ENCODE measurements at regions not wholly inside any gene's neighbourhood (a gene's known extent, or its start where the extent isn't known, plus 50 kb on each side); places are given as distances from the start of the nearest gene placed in this dataset.
"Not testable (repeated sequence)": the region's sequence is repeated elsewhere in the genome, so short reads cannot be mapped to it uniquely, and the experiment has no call there.

- no peak for DNase-seq
These were observed 454.7 kb downstream of the SQOR start for GRCh38 chr15:46089467-46089935.

DNA sequence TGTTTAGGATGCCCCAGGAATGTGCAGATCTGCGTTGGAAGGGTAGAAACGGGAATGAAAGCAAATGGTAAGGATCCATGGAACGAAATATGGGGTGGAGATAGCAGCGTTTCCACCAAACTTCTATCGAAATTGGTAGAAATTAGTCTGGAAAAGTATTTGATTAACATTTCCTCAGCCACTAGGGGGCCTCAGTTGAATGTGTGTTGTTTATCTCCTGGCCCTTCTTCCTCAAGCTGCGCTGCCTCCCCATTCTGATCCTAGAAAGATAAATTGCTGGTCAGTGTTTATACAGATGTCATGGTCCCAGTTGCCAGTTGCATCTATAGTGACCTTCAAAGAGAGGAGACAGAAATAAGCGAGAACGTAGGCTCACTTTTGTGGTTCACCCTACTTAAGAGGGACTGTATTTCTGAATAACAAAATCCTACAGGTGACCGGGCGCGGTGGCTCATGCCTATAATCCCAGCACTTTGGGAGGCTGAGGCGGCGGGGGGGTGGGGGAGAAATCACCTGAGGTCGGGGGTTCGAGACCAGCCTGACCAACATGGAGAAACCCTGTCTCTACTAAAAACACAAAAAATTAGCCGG lies 457.1 kb downstream of the SQOR start:
- DNase-seq, result peak in 5 of 58 donors; percentile 0 to 6 (median 2)

DNA sequence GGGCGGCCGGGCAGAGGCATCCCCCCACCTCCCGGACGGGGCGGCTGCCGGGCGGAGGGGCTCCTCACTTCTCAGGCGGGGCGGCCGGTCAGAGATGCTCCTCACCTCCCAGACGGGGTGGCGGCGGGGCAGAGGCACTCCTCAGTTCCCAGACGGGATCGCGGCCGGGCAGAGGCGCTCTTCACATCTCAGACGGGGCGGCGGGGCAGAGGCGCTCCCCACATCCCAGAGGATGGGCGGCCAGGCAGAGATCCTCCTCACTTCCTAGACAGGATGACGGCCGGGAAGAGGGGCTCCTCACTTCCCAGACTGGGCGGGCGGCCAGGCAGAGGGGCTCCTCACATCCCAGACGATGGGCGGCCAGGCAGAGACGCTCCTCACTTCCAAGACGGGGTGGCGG lies 463.2 kb downstream of the SQOR start:
- not testable (repeated sequence) for DNase-seq

DNA sequence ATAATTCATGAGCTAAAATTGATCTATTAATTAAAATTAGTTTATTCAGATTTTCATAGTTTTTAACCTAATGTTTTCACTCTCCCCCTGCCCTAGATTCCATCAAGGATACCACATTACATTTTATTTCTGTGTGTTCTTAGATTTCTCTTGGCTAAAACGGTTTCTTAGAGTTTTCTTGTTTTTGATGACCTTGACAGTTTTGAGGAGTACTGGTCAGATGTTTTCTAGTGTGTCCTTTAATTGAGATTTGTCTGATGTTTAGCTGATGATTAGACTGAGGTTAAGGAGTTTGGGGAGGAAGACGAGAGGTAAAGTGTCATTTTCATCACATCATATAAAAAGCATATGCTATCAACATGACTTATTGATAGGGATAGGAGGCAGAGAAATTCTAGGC lies 475.9 kb downstream of the SQOR start:
- no peak for DNase-seq

DNA sequence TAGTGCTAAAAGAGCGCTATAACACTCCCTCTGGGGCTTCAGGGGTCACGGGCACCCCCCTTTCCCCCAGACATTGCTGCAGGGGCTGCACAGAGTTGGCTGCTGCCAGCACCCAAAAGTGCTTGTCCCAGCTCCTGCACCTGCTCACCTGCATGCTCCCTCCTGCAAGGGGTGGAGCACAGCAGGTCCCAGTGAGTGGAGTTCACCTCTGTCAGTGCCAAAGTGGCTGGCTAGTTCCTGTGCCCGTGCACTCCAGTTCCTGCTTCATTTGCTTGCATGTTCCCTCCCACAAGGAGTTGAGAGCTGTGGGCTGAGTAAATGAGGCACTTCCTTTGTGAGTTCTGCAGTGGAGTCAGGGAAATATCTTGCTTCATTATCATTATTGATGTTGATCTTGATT lies 476.9 kb downstream of the SQOR start:
- no peak for DNase-seq

- no peak for DNase-seq
These were observed 482.2 kb downstream of the SQOR start for GRCh38 chr15:46117071-46117470.

- DNase-seq, result no peak
These were observed 485.9 kb downstream of the SQOR start for GRCh38 chr15:46120713-46121112.

DNA sequence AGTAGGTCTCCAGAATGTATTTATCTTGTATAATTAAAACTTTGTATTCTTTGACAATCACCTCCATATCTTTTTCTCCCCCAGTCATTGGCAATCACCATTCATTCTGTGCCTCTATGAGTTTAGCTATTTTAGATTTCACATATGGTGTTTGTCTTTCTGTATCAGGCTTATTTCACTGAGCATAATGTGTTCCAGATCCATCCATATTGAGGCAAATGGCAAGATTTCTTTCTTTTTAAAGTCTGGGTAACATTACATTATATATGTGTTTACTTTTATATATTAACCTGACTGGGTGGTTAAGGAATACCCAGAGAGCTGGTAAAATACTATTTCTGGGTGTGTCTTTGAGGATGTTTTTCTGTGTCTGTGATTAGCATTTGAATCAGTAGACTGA lies 486.6 kb downstream of the SQOR start:
- no peak for DNase-seq

GRCh38 chr15:46126581-46126980 lies 491.8 kb downstream of the SQOR start:
- no peak for DNase-seq

- no peak for DNase-seq
These were observed 492.6 kb downstream of the SQOR start for GRCh38 chr15:46127361-46127874.

- DNase-seq, result no peak
These were observed 494.3 kb downstream of the SQOR start for GRCh38 chr15:46129145-46129544.

GRCh38 chr15:46131876-46132275 lies 497.0 kb downstream of the SQOR start:
- no peak for DNase-seq

GRCh38 chr15:46137443-46137842 lies 502.6 kb downstream of the SQOR start:
- DNase-seq, result no peak

- DNase-seq, result no peak
These were observed 511.2 kb downstream of the SQOR start for GRCh38 chr15:46146002-46146401.

DNA sequence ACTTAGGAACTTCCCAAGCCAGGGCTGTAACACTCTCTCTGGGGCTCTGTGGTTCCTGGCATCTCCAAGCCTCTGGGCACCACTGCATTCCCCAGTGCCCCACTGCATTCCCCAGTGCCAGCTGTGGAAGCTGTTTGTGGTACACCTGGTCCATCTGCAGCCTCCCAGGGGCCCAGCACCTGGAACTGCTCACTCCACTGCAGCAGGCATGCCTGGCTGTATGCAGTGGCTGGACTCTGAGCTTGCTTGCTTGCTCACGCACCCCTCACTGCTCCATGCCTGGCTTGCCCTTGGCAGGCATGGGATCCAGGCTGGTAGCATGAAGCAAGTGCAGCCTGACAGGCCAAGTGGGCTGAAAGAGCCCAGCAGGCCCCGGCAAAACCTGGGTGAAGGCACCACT lies 512.1 kb downstream of the SQOR start:
- no peak for DNase-seq

DNA sequence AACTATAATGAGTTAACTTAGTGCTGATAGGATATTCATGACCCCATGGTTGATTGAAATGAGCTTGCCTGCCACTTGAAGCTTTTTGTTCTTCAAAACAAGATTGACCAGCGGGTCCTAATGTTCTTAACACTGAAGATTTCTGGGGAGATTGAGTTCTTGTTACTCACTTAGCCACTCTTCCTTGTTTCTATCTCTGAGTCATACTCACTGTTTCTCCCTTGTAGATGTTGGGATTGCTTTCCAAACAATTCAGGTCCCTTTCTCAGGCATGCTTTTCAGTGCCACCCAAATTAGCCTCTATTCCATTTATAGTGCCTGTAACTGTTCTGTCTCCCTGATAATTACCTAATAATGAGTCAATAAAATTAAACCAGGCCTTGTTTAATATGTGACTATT lies 517.0 kb downstream of the SQOR start:
- no peak for DNase-seq

- DNase-seq, result no peak
These were observed 531.9 kb downstream of the SQOR start for GRCh38 chr15:46166750-46167149.

GRCh38 chr15:46170326-46170725 lies 535.5 kb downstream of the SQOR start:
- DNase-seq, result no peak

DNA sequence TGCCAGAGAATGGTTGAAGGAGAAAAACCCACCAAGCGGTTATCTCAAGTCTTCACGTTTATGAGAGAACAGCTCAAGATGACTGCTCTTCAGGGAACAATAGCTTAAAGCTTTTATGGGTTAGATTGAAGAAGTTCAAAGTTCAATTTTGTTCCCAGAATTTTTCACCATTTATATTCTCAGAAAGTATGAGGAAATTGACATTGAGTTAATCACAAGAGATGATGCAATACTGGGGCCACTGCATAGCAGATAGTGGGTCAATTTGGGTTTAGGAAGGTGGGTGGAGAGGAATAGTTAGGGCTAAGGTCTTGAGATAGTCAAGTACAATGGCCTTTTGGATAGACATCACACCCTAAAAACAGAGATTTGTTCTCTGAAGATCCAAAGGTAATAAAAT lies 539.3 kb downstream of the SQOR start:
- DNase-seq, result no peak

GRCh38 chr15:46177219-46177618 lies 542.4 kb downstream of the SQOR start:
- DNase-seq, result no peak

GRCh38 chr15:46178138-46178537 lies 543.3 kb downstream of the SQOR start:
- no peak for DNase-seq

- DNase-seq, result no peak
These were observed 572.5 kb downstream of the SQOR start for GRCh38 chr15:46207341-46207740.

DNA sequence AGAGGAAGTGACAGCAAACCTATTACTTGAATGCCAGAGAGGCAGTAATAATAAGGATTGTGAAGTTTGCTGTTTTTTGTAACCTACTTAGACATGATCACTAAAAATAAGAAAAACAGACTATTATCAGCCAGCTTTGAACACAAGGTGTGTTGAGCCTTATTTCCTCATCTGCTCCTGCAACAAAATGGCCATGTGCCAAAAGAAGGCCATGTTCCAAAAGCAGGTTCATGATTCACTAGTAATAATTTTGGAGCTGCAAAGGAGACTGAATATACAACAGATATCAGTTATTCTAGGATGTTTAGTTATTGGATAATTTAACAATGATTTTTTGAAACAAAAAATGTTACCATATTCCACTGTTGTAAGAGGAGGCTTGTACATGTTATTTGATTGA lies 578.7 kb downstream of the SQOR start:
- DNase-seq, result no peak

DNA sequence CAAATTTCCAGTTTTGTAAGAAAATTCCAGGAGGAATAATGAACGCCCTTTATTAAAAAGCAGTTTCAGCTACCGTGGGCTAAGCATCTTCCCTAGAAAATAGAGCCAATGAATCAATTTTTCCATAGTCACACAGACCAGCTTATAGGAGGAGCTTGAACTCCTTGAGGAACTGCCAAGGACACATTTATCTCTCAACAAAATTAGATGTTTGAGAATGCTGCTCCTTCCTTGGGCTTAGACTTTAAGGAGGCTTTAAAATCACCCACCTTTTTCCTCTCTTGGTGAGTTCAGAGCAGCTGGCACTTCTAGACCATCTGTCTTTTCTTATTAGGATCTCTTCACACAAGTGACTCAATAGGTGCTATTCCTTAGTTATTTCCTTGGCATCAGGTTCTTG lies 588.0 kb downstream of the SQOR start:
- DNase-seq, result peak in 3 of 58 donors; percentile 4 to 30 (median 5)

All from anterior cingulate cortex (tissue), 58 donors.